UCSD-AML1 (cell line): ENCODE measurements at regions not wholly inside any gene's neighbourhood (a gene's known extent, or its start where the extent isn't known, plus 50 kb on each side); places are given as distances from the start of the nearest gene placed in this dataset.

ENCODE experiments used
- DNase-seq: peaks from one replicate; lab custom pipeline; 2025; ENCODE audit not compliant: unreplicated experiment; lab: John Stamatoyannopoulos, UW

- no peak for DNase-seq
These were observed 133.9 kb upstream of the SOX4 start for GRCh38 chr6:21459641-21460040.

DNA sequence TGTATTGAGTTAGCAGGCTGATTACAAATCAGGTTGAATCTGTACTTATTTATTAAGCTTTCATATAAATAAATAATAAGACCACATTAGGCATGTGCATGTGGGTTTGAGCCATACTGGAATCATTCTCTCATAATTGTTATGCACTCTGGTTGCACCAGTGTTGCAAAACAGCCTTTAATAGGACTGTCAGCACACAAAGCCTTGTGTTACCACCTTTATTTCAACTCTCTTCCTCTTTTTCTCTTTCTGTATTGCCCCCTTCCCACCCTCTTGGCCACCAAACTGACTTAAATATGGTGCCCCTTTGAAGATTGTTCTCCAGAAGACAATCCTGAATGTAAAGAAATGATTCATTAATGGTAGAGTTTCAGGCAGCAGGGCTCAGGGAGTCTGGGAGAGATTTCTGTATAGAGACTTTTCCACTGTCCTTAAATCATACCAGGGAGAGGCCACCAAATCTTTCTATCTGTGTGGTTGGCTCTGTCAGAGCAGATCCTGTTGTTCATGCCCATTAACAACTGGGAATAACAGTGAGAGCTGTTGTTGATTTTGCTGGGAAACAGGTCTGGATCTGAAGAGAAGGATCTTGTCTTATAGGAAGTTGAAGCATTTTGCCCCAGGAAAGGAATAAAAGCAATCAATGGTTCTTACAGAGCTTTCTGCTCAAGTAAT lies 131.6 kb upstream of the SOX4 start:
- DNase-seq: no peak

GRCh38 chr6:21462519-21462852 lies 131.1 kb upstream of the SOX4 start:
- no peak for DNase-seq

- DNase-seq: no peak
These were observed 126.5 kb upstream of the SOX4 start for GRCh38 chr6:21467091-21467490.

DNA sequence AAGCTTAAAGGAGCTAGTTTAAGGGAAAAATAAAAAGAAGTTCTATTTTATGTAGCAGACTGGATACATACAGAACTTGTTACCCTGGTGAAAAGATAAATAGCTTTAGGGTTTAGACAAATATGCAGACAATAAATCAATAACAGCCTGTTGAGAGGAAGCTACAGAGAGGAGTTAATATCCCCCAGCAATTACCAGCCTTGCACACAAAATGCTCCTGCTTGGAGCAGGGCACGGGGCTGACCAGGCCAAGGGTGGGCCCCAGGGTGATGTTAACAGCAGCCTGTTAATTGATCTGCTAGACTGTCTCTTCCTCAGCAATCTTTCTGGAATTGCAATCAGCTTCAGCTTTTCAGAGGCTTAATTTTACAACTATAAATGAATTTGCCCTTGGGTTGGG lies 125.1 kb upstream of the SOX4 start:
- DNase-seq: no peak

DNA sequence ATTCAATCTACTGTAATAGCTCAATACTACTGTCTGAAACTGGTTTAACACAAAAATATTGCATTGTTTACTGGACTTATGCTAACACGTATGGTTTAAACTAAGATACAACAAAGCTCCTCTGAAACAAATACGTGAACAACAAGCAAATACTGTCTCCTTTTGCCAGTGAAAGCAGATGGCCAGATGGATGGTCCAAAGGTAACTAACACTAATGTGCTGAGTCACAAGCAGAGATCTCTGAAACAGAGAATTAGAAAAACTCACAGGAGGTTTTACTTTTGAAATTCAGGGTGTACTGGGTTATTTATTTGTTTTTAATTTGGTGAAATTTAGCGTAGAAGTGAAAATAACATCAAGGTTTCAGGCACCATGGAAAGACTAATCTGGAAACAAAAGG lies 124.3 kb upstream of the SOX4 start:
- no peak for DNase-seq

GRCh38 chr6:21476112-21476511 lies 117.4 kb upstream of the SOX4 start:
- DNase-seq: no peak

- DNase-seq: no peak
These were observed 115.1 kb upstream of the SOX4 start for GRCh38 chr6:21478411-21478810.

GRCh38 chr6:21478883-21479539 lies 114.5 kb upstream of the SOX4 start:
- no peak for DNase-seq

DNA sequence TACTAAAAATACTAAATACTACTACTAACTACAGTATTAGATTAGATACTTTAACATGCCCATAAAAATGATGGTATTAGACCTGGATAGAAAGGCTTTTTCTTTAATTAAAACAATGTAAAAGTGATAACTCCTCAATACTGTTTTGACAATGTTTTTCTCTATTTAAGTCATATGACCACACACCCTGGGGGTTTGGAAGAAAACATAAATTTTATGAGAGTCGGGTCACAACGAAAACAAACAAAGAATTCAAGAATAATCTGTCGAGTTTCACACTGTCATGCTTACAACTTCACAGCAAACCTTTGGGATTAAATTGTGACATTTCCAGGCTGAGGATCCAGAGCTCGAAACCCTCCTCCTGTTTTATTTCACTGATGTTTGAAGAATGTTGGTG lies 107.4 kb upstream of the SOX4 start:
- no peak for DNase-seq

- DNase-seq: no peak
These were observed 103.7 kb upstream of the SOX4 start for GRCh38 chr6:21489826-21490225.

DNA sequence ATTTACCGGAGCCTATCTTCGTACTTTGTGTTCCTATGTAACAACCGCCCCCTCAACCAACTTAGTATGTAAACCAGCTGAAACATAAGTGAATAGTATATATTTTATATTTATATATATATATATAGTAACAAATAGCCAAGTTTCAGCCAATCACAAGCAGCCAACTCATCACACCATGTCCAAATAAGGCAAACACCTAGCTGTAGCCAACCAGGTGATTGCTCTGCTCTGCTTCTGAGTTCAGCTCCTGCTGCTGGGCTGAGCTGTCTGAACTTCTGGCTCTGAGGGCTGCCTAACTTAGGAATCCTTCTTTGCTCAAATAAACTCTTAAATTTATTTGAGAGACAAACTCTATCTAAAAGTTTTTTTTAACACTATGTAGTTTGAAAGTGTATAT lies 101.6 kb upstream of the SOX4 start:
- no peak for DNase-seq

DNA sequence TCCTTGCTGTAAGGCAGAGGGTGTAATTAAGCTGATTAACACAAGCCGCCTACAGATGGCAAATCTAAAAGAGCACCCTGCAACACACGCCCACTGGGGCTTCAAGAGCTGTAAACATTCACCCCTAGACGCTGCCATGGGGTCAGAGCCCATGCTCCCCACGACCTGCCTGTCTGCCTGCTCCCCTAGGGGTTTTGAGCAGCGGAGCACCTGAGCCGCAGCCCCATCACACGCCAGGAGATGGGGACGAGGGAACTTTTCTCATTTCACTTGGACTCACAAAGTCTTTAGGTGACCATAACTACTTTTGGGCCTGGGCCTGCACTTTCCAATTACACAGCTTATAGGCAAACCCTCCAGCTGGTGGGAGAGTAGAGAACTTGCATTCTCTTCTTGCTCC lies 99.0 kb upstream of the SOX4 start:
- DNase-seq: no peak

GRCh38 chr6:21496196-21496595 lies 97.4 kb upstream of the SOX4 start:
- DNase-seq: no peak

GRCh38 chr6:21496706-21497105 lies 96.8 kb upstream of the SOX4 start:
- no peak for DNase-seq

- no peak for DNase-seq
These were observed 93.1 kb upstream of the SOX4 start for GRCh38 chr6:21500314-21501020.

GRCh38 chr6:21501021-21501354 lies 92.6 kb upstream of the SOX4 start:
- DNase-seq: no peak

DNA sequence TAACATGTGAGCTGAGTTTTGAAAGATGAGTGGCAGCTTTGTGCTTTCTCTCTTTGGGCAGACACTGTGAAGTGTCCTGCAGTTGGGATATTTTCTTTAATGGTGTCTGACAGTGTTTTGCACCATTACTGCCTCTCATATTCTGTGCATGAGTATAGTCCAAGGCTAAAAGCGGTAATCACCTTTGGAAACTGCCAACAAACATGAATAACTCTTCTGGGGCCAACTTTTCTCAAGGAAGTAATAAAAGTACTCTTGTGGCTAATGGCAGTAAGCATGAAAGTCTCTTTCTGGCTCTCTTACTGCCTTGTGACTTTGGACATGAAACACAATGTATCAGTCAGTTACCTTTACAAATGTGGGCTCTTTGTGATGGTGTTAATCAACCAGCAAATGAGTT lies 91.7 kb upstream of the SOX4 start:
- no peak for DNase-seq

DNA sequence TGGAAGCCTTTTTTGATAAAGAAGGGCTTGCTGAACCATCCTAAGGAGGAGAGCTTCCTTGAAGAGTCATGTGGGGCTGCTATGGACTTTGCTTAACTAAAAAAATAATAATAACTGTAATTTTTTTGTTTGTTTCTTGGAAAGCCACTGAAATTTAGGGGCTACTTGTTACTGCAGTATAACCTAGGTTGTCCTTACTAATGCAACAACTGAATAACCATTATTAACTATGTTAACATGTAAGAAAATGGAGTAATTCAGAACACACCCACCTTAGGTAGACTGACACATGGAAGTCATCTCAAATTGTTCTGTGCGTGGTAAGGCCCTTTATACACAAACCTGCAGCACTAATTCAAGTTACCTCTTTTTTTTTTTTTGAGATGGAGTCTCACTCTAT lies 90.9 kb upstream of the SOX4 start:
- DNase-seq: no peak

- DNase-seq: no peak
These were observed 88.8 kb upstream of the SOX4 start for GRCh38 chr6:21504790-21505189.

DNA sequence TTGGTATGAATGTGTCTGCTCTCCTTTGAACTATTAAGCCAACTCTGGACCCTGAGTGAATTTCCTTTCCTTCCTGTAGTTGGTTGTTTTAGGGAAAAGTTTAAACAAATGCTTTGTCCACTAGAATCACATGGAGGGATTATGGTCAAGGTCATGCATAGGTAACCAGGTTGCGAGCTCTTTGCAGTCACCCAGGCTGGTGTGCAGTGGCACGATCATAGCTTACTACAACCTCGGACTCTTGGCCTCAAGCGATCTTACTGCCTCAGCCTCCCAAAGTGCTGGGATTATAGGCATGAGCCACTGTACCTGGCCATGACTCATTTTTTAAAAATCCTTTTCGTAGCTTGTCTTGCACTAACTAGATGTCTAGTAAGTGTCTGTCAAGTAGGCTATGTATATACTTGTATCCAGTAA lies 88.0 kb upstream of the SOX4 start:
- no peak for DNase-seq

GRCh38 chr6:21506126-21506525 lies 87.4 kb upstream of the SOX4 start:
- DNase-seq: no peak

DNA sequence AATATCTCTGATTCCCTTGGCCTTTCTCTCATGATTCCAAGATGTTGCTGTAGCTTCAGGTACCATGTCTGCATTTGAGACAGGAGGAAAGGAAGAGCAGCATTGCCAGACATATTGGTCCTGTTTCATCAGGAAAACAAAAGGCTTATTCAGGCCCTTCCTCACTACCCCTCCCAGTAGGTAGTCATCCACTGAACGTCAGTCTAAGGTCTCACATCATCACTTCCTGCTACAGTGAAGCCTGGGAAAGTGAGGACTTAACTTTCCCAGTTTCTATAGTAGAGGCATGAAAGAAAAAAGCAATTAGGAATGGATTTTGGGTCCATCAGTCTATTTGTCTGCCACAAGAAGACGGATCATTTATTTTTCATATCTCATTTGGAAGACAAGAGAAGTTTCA lies 85.7 kb upstream of the SOX4 start:
- no peak for DNase-seq
